ENCODE measurements at regions not wholly inside any gene's neighbourhood (a gene's known extent, or its start where the extent isn't known, plus 50 kb on each side); places are given as distances from the start of the nearest gene placed in this dataset.

DNA sequence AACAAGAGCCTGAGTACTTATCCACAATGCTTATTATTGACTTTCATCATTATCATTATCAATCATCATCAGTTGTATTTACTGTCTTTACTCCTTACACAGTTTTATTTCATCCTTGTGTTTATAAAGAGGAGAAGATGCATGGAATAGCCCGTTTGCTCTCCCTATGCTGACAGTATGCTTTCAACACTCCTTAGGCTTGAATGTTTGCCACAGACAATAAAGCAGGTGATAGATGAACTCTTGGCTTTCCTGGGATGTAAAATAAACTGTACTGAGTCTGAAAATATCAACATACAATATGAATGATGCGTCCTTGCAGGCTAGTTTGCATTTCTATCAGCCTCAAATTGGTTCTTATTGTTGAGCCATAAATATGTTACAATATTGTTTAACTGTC is 891.8 kb upstream of the NCAM2 start:
- Histone ChIP-seq H2AFZ (no peak overlapping the region), H3K27me3 (ENCODE audit: control insufficient read depth, insufficient read depth, low read length) (no peaks in the 10 kb centered on the region), H3K4me1 (no peaks in the 10 kb centered on the region), H3K27ac (no peak overlapping the region), H3K36me3 (ENCODE audit: control insufficient read depth, insufficient read depth, low read length) (no peaks in the 10 kb centered on the region), H3K79me2 (no peaks in the 10 kb centered on the region), H3K9me3 (ENCODE audit: control insufficient read depth, low read length) (no peaks in the 10 kb centered on the region), H3K4me2 (ENCODE audit: low read length) (no peak overlapping the region), H3K9ac (no peak overlapping the region), H3K4me3 (ENCODE audit: low read depth, low read length) (no peak overlapping the region)
- TF ChIP-seq, protein P1, sequence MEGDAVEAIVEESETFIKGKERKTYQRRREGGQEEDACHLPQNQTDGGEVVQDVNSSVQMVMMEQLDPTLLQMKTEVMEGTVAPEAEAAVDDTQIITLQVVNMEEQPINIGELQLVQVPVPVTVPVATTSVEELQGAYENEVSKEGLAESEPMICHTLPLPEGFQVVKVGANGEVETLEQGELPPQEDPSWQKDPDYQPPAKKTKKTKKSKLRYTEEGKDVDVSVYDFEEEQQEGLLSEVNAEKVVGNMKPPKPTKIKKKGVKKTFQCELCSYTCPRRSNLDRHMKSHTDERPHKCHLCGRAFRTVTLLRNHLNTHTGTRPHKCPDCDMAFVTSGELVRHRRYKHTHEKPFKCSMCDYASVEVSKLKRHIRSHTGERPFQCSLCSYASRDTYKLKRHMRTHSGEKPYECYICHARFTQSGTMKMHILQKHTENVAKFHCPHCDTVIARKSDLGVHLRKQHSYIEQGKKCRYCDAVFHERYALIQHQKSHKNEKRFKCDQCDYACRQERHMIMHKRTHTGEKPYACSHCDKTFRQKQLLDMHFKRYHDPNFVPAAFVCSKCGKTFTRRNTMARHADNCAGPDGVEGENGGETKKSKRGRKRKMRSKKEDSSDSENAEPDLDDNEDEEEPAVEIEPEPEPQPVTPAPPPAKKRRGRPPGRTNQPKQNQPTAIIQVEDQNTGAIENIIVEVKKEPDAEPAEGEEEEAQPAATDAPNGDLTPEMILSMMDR (IDR thresholded peaks at IDR 0.05), result no peak

DNA sequence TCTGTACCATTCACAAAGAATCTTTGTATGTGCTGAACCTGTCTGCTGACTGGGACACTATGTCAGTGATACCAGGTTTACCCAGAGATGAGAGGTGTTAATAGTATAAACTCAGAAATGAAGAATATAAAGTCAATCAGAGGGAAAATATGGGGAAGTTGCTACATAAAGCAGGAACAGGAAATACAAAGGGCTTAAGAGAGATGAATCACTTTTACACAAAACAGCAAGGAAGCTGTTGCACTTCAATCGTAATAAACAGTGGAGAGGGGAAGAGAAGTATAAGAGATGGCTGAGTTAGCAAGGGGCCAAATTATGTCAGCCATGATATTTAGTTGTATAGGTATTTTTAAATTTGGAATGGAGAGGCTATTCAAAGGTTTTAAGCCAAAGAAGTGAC is 890.2 kb upstream of the NCAM2 start:
- H2AFZ ChIP-seq, result no peak overlapping the region
- no peaks in the 10 kb centered on the region for H3K27me3 ChIP-seq (ENCODE audit: control insufficient read depth, insufficient read depth, low read length)
- H3K79me2 ChIP-seq, result no peaks in the 10 kb centered on the region
- H3K9me3 ChIP-seq (ENCODE audit: control insufficient read depth, low read length), result no peaks in the 10 kb centered on the region
- no peak overlapping the region for H3K4me3 ChIP-seq (ENCODE audit: low read depth, low read length)
- H3K9ac ChIP-seq, result no peak overlapping the region
- H3K4me2 ChIP-seq (ENCODE audit: low read length), result no peak overlapping the region
- TF ChIP-seq, protein P1 (IDR thresholded peaks at IDR 0.05), result no peak
- H3K27ac ChIP-seq, result no peak overlapping the region
- H3K36me3 ChIP-seq (ENCODE audit: control insufficient read depth, insufficient read depth, low read length), result no peaks in the 10 kb centered on the region
- no peaks in the 10 kb centered on the region for H3K4me1 ChIP-seq

- TF ChIP-seq, protein P1 (IDR thresholded peaks at IDR 0.05), result no peak
Measured at GRCh38 chr21:20108976-20109540, 889.2 kb upstream of the NCAM2 start.

GRCh38 chr21:20110368-20110767 is 887.8 kb upstream of the NCAM2 start:
- TF ChIP-seq, protein P1 (IDR thresholded peaks at IDR 0.05), result no peak
- no peaks in the 10 kb centered on the region for H3K27me3 ChIP-seq (ENCODE audit: control insufficient read depth, insufficient read depth, low read length)

More at GRCh38 chr21:20108976-20109540, 889.2 kb upstream of the NCAM2 start:
- Histone ChIP-seq H2AFZ (no peak overlapping the region), H3K4me1 (no peaks in the 10 kb centered on the region), H3K4me2 (ENCODE audit: low read length) (no peak overlapping the region), H3K36me3 (ENCODE audit: control insufficient read depth, insufficient read depth, low read length) (no peaks in the 10 kb centered on the region), H3K9me3 (ENCODE audit: control insufficient read depth, low read length) (no peaks in the 10 kb centered on the region), H3K27me3 (ENCODE audit: control insufficient read depth, insufficient read depth, low read length) (no peaks in the 10 kb centered on the region), H3K4me3 (ENCODE audit: low read depth, low read length) (no peak overlapping the region), H3K9ac (no peak overlapping the region), H3K79me2 (no peaks in the 10 kb centered on the region), H3K27ac (no peak overlapping the region)

DNA sequence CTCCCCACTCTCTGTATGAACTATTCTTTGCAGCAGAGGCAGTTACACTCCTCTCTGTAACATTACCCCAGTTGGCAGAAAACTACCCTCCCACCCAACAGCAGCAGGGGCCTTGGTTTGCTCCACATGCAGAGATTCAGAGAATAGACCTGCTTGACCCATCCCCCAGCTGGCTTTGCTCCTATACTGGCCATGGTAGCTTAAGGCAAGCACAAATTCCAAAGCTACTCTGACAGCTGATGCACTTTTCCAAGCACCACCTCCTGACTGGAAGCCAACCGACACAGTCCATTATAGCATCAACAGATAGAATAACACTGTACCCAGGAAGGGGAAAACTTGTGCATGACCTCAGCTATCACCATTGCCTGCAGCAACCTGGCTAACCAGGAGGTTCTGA is 846.5 kb upstream of the NCAM2 start:
- H2AFZ ChIP-seq, result no peak overlapping the region
- H3K9me3 ChIP-seq (ENCODE audit: control insufficient read depth, low read length), result no peaks in the 10 kb centered on the region
- TF ChIP-seq, protein P1 (IDR thresholded peaks at IDR 0.05), result no peak
- no peak overlapping the region for H3K4me3 ChIP-seq (ENCODE audit: low read depth, low read length)
- no peaks in the 10 kb centered on the region for H3K27me3 ChIP-seq (ENCODE audit: control insufficient read depth, insufficient read depth, low read length)
- H3K79me2 ChIP-seq, result no peaks in the 10 kb centered on the region
- H3K4me2 ChIP-seq (ENCODE audit: low read length), result no peak overlapping the region
- no peaks in the 10 kb centered on the region for H3K36me3 ChIP-seq (ENCODE audit: control insufficient read depth, insufficient read depth, low read length)
- no peaks in the 10 kb centered on the region for H3K4me1 ChIP-seq
- H3K9ac ChIP-seq, result no peak overlapping the region
- no peak overlapping the region for H3K27ac ChIP-seq

More at GRCh38 chr21:20110368-20110767, 887.8 kb upstream of the NCAM2 start:
- Histone ChIP-seq H3K79me2 (no peaks in the 10 kb centered on the region), H3K36me3 (ENCODE audit: control insufficient read depth, insufficient read depth, low read length) (no peaks in the 10 kb centered on the region), H3K9ac (no peak overlapping the region), H3K4me1 (no peaks in the 10 kb centered on the region), H3K27ac (no peak overlapping the region), H3K4me2 (ENCODE audit: low read length) (no peak overlapping the region), H3K9me3 (ENCODE audit: control insufficient read depth, low read length) (peaks cover under 1% of the 10 kb centered on the region), H2AFZ (no peak overlapping the region), H3K4me3 (ENCODE audit: low read depth, low read length) (no peak overlapping the region)
